Stimulated activated naive CD8-positive, alpha-beta T cell treated with anti-CD3 and anti-CD28 coated beads, Interleukin-15, Interleukin-2, amounts not matched to agents 100 U/mL and 50 U/mL, for 24 hours (primary cell): ENCODE measurements at regions not wholly inside any gene's neighbourhood (a gene's known extent, or its start where the extent isn't known, plus 50 kb on each side); places are given as distances from the start of the nearest gene placed in this dataset.

ENCODE experiments used
- ATAC-seq: fragments of 150-1000 bp; cut with Tn5 transposase; one replicate; pipeline ENCODE4 v1.10.0; 2021
- DNase-seq: peaks from one replicate; pipeline ENCODE4 v3.0.0; 2021

DNA sequence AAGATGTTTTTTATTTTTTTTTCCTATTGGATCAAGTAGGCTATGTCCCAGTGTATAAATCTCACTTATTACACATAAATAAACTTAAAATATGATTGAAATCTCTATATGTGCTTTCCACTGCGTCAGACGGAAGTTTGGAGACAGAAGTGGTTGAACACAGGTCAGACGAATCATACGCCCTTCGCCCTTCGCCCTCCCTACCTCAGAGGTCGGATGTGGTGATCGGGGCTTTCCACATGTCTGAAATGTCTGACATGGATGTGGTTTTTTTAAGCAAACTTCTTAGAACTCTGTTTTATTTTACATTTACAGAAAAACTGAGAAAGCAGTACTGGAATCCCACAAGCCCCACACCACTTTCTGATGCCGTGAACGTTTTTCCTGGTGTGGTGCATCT is 344.4 kb downstream of the THBS2 start:
- no peak for ATAC-seq
- DNase-seq, result no peak

DNA sequence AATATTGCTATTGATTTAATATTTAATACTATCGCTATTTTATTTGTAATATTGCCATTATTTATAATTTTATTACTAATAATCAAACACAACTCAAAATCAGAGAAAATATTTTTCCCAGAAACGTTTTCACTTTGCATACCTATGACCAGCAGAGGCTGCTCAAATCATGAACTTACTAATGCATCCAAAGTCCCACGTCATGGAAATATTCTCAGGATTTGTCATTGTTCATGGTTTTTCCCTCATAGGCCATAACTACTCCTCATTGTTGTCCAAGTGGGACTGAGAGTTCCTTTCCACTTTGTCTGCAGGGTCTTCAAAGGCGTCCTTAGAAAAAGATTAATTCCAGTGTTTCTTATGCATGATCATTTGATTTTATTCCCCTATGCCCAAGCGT is 344.8 kb downstream of the THBS2 start:
- DNase-seq (no peak), ATAC-seq (no peak)

GRCh38 chr6:168908166-168908565 is 345.5 kb downstream of the THBS2 start:
- no peak for ATAC-seq
- no peak for DNase-seq

DNA sequence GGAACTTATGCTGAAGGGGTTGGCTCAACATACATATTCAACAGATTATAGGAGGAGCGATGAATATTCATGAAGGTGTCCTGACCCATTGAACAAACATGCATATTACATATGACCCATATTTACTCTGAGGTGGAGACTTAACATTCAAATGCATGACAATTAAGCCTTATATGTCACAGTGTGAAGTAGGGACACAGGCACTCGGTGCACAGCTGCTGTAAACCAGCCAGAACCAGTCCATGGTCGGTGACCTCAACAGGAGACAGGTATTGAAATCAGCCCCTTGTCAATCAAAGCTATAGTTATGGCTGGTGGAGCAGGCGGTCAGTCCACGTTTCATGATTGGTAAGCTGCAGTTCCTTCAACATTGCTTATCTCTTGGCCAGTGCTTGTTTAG is 347.3 kb downstream of the THBS2 start:
- DNase-seq, result no peak

GRCh38 chr6:168905451-168906090 is 348.1 kb downstream of the THBS2 start:
- ATAC-seq (no peak), DNase-seq (no peak)

More for the DNA sequence above, 347.3 kb downstream of the THBS2 start:
- ATAC-seq, result no peak

GRCh38 chr6:168903613-168904345 is 349.9 kb downstream of the THBS2 start:
- DNase-seq (no peak), ATAC-seq (no peak)

DNA sequence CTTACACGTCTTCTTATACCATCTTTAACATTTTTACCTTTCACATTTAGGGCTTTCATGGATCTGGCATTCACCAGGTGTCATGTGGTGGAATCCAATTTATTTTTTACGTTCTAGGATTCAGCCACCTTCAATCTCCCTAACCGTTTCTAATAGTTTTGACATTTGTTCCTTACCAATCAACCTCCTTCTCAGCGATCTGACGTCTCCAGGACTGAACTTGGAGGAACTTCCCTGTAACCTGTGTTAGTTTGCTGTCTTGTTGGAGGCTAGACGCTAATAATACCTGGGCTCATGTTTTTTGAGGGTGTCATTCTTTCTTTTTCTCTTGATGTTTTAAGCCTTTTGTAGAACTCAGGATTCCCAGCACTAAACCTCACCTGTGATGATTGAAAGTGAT is 351.6 kb downstream of the THBS2 start:
- DNase-seq (no peak), ATAC-seq (no peak)

GRCh38 chr6:168901076-168901475 is 352.6 kb downstream of the THBS2 start:
- ATAC-seq, result no peak
- DNase-seq, result no peak

GRCh38 chr6:168896321-168896720 is 357.3 kb downstream of the THBS2 start:
- ATAC-seq (no peak), DNase-seq (no peak)

GRCh38 chr6:168895102-168895812 is 358.4 kb downstream of the THBS2 start:
- DNase-seq (peak; percentile 84), ATAC-seq (peak; percentile 71)

DNA sequence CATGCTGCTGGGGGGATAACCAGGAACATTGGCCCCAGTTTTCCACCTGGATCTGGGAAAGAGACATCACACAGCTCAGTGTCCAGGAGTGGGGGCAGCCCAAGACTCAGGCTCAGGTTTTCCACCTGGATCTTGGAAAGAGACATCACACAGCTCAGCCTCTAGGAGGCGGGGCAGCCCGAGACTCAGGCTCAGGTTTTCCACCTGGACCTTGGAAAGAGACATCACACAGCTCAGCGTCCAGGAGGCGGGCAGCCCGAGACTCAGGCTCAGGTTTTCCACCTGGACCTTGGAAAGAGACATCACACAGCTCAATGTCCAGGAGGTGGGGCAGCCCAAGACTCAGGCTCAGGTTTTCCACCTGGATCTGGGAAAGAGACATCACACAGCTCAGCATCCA is 361.6 kb downstream of the THBS2 start:
- no peak for DNase-seq
- no peak for ATAC-seq

- no peak for ATAC-seq
- DNase-seq, result no peak
These were observed 362.7 kb downstream of the THBS2 start for GRCh38 chr6:168890981-168891365.

GRCh38 chr6:168890306-168890980 is 363.2 kb downstream of the THBS2 start:
- ATAC-seq (no peak), DNase-seq (no peak)

- ATAC-seq, result no peak
- no peak for DNase-seq
These were observed 364.8 kb downstream of the THBS2 start for GRCh38 chr6:168888786-168889345.

DNA sequence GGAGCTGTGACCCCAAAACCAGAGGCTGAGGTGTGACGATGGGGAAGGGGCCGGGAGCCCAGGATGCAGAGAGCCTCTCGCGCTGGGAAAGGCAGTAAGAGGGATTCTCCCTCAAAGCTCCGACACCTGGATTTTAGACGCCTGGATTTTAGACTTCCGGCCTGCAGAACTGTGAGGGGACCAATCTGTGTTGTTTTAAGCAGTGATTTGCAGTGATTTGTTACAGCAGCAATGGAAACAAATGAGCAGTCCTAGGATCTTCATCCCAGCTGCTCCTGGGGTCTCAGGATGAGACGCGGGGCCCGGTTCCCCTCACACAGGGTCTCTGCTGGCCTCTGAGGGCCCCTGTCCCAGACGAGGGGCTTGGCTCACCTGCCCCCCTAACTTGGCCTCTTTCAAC is 365.5 kb downstream of the THBS2 start:
- DNase-seq (no peak), ATAC-seq (no peak)

GRCh38 chr6:168887621-168888020 is 366.0 kb downstream of the THBS2 start:
- DNase-seq, result no peak
- ATAC-seq, result no peak

DNA sequence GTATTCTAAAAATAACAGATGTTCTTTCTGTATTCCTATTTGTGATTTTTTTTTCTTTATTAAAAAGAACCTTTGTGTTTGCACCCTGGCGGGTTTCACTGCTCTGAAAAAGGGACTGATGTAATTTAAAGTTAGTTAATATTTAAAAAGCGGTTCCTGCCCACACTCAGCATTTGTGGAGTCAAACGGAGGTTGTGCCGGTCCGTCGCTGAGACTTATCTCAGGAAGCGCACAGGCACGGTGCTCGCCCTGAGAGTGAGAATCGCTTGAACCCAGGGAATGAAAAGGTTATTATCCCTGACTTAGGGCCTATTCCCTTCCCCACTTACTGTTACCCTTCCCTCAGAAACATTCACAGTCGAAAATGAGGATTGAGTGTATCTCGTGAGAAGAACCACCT is 366.7 kb downstream of the THBS2 start:
- ATAC-seq (no peak), DNase-seq (no peak)

- no peak for DNase-seq
- ATAC-seq, result no peak
These were observed 367.6 kb downstream of the THBS2 start for GRCh38 chr6:168885751-168886742.

- ATAC-seq (no peak), DNase-seq (no peak)
These were observed 368.4 kb downstream of the THBS2 start for GRCh38 chr6:168885196-168885595.

DNA sequence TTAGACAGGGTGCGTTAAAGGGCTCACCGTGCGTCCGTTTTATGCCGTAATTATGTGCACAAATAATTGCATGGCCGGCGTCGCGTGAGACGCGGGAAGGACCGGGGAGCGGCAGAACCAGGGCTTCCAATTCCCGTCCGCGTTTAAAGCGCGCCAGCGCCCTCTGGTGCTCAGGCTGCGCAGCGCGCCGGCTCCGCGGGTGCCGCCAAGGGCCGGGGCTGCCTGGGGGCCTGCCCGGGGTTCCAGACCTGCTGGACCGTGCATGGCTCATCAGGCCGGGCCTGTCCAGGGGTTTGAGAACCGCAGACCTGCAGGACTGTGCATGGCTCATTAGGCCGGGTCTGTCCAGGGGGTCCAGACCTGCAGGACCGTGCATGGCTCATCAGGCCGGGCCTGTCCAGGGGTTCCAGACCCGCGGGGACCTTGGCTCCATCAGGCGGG is 369.0 kb downstream of the THBS2 start:
- DNase-seq (peak; percentile 82), ATAC-seq (peak; percentile 79)

DNA sequence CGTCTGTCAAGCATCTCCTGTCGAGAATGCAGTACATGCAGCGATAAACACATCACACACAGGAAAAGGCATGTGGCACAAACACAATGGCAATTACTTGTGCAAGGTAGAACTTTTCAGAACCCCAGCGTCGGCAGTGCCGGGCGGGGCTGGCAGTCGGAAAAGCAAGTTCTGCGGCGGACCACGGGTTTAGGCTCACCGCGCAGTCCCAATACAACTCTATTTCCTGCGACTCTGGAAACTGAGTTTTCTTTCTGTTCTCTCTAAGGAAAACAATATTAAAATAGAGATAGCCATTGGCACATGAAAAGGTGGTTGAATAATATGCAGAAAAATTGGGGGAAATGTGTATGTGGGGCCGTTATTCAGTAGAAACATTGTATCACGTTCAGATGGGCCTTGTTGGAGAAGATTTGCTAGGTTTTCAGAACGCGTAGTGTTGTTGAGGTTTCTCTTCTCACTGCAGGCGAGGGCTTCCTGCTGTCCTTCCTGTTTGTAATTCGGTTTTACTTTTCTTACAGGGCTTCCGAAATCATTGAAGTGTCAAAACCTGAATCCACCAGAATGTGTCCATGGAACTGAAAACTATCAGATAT is 369.5 kb downstream of the THBS2 start:
- DNase-seq (no peak), ATAC-seq (no peak)
